ENCODE measurements at regions not wholly inside any gene's neighbourhood (a gene's known extent, or its start where the extent isn't known, plus 50 kb on each side); places are given as distances from the start of the nearest gene placed in this dataset.

DNA sequence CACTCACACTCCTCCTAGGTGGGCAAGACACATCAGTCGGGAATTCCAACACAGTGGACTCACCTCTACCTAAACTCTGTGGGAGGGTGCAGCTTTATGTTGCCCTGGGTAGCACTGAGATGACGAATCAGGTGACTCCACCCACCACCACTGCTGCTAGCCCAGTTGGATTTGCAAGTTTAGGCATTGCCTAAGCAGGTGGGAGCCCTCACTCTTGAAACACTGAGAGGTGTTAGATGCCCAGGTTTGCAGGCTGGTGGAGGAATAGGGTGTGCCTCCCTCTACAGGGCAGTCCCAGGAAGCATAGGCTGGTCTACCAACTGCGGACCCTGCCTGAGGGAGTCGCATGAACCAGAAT lies 708.9 kb downstream of the POM121L12 start (continued):
- TF ChIP-seq, protein P1, sequence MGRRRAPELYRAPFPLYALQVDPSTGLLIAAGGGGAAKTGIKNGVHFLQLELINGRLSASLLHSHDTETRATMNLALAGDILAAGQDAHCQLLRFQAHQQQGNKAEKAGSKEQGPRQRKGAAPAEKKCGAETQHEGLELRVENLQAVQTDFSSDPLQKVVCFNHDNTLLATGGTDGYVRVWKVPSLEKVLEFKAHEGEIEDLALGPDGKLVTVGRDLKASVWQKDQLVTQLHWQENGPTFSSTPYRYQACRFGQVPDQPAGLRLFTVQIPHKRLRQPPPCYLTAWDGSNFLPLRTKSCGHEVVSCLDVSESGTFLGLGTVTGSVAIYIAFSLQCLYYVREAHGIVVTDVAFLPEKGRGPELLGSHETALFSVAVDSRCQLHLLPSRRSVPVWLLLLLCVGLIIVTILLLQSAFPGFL (CRISPR knock-in tag; IDR thresholded peaks at IDR 0.05; ENCODE audit: borderline replicate concordance) = no peak

DNA sequence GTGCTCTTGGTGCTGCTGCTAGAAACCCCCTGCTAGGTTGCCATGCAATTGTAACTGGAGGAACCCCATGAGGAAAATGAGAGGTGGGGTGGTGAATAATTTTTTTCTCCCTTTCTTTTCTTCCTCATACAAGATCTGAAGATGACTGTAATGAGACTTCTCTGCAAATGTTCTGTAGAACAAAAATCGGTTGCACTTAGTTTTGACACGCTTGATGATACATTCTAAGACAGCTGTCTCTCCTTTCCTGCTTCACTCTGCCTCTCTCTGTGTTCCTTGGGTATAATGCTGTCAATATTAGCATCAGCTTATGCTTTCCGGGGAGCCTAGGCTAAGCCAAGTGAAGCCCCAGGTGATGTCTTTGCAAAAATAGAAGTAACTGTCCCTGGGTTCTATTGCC lies 721.5 kb downstream of the POM121L12 start:
- TF ChIP-seq, protein P2, sequence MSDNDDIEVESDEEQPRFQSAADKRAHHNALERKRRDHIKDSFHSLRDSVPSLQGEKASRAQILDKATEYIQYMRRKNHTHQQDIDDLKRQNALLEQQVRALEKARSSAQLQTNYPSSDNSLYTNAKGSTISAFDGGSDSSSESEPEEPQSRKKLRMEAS (CRISPR knock-in tag; IDR thresholded peaks at IDR 0.05) = no peak
- H3K4me3 Mint-ChIP-seq = no peak overlapping the region
- no peaks in the 10 kb centered on the region for H3K36me3 Mint-ChIP-seq
- ChIA-PET POLR2A (no interaction called here), CTCF (no interaction called here)
- ATAC-seq = no peak
- no peaks in the 10 kb centered on the region for H3K9me3 Mint-ChIP-seq
- H3K27ac Mint-ChIP-seq = no peak overlapping the region
- DNase-seq (ENCODE audit: low spot score) = no peak
- no peaks in the 10 kb centered on the region for H3K27me3 Mint-ChIP-seq (ENCODE audit: low read depth)
- peaks cover 5% of the 10 kb centered on the region for H3K4me1 Mint-ChIP-seq

DNA sequence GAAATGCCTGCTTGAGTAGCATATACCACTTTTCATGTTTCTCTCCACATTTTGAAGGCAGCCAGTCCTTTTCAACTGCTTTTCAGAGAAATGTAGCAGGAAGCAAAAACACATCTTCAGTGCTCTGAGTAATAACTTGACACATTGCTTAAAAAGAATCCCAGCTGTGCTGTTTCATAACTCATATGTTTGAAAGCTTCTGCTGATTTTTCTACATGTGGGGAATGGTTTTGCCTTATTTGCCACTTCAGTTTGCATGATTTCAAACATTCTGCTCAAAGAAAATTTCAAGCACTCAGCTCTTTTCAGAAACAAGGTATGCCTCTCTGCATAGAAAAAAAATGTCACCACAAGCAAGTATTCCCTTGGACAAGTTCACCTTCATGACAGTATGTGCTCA lies 732.8 kb downstream of the POM121L12 start:
- H3K9me3 Mint-ChIP-seq = peaks cover 40% of the 10 kb centered on the region
- no peak overlapping the region for H3K27ac Mint-ChIP-seq
- H3K36me3 Mint-ChIP-seq = peaks cover 11% of the 10 kb centered on the region; the same call in 1 of the 2 replicates
- DNase-seq (ENCODE audit: low spot score) = no peak
- no peaks in the 10 kb centered on the region for H3K4me1 Mint-ChIP-seq
- no peak overlapping the region for H3K4me3 Mint-ChIP-seq
- no peaks in the 10 kb centered on the region for H3K27me3 Mint-ChIP-seq (ENCODE audit: low read depth)
- POLR2A ChIA-PET = no interaction called here
- no peak for ATAC-seq
- TF ChIP-seq, protein P3, sequence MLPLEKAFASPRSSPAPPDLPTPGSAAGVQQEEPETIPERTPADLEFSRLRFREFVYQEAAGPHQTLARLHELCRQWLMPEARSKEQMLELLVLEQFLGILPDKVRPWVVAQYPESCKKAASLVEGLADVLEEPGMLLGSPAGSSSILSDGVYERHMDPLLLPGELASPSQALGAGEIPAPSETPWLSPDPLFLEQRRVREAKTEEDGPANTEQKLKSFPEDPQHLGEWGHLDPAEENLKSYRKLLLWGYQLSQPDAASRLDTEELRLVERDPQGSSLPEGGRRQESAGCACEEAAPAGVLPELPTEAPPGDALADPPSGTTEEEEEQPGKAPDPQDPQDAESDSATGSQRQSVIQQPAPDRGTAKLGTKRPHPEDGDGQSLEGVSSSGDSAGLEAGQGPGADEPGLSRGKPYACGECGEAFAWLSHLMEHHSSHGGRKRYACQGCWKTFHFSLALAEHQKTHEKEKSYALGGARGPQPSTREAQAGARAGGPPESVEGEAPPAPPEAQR (CRISPR knock-in tag; IDR thresholded peaks at IDR 0.05) = no peak
- TF ChIP-seq, protein P4, sequence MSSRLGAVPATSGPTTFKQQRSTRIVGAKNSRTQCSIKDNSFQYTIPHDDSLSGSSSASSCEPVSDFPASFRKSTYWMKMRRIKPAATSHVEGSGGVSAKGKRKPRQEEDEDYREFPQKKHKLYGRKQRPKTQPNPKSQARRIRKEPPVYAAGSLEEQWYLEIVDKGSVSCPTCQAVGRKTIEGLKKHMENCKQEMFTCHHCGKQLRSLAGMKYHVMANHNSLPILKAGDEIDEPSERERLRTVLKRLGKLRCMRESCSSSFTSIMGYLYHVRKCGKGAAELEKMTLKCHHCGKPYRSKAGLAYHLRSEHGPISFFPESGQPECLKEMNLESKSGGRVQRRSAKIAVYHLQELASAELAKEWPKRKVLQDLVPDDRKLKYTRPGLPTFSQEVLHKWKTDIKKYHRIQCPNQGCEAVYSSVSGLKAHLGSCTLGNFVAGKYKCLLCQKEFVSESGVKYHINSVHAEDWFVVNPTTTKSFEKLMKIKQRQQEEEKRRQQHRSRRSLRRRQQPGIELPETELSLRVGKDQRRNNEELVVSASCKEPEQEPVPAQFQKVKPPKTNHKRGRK (CRISPR knock-in tag; IDR thresholded peaks at IDR 0.05; ENCODE audit: borderline replicate concordance) = no peak
- TF ChIP-seq ZNF396 (CRISPR knock-in tag; IDR thresholded peaks at IDR 0.05; ENCODE audit: borderline replicate concordance) (no peak), ZNF121 (CRISPR knock-in tag; IDR thresholded peaks at IDR 0.05) (no peak), ETV6 (CRISPR knock-in tag; IDR thresholded peaks at IDR 0.05) (no peak), FOXP1 (CRISPR knock-in tag; IDR thresholded peaks at IDR 0.05; ENCODE audit: borderline replicate concordance) (no peak)
- TF ChIP-seq, protein P5, sequence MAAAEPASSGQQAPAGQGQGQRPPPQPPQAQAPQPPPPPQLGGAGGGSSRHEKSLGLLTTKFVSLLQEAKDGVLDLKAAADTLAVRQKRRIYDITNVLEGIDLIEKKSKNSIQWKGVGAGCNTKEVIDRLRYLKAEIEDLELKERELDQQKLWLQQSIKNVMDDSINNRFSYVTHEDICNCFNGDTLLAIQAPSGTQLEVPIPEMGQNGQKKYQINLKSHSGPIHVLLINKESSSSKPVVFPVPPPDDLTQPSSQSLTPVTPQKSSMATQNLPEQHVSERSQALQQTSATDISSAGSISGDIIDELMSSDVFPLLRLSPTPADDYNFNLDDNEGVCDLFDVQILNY (CRISPR knock-in tag; IDR thresholded peaks at IDR 0.05) = no peak
- TF ChIP-seq, protein P6, sequence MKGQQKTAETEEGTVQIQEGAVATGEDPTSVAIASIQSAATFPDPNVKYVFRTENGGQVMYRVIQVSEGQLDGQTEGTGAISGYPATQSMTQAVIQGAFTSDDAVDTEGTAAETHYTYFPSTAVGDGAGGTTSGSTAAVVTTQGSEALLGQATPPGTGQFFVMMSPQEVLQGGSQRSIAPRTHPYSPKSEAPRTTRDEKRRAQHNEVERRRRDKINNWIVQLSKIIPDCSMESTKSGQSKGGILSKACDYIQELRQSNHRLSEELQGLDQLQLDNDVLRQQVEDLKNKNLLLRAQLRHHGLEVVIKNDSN (CRISPR knock-in tag; IDR thresholded peaks at IDR 0.05) = no peak
- TF ChIP-seq, protein P7, sequence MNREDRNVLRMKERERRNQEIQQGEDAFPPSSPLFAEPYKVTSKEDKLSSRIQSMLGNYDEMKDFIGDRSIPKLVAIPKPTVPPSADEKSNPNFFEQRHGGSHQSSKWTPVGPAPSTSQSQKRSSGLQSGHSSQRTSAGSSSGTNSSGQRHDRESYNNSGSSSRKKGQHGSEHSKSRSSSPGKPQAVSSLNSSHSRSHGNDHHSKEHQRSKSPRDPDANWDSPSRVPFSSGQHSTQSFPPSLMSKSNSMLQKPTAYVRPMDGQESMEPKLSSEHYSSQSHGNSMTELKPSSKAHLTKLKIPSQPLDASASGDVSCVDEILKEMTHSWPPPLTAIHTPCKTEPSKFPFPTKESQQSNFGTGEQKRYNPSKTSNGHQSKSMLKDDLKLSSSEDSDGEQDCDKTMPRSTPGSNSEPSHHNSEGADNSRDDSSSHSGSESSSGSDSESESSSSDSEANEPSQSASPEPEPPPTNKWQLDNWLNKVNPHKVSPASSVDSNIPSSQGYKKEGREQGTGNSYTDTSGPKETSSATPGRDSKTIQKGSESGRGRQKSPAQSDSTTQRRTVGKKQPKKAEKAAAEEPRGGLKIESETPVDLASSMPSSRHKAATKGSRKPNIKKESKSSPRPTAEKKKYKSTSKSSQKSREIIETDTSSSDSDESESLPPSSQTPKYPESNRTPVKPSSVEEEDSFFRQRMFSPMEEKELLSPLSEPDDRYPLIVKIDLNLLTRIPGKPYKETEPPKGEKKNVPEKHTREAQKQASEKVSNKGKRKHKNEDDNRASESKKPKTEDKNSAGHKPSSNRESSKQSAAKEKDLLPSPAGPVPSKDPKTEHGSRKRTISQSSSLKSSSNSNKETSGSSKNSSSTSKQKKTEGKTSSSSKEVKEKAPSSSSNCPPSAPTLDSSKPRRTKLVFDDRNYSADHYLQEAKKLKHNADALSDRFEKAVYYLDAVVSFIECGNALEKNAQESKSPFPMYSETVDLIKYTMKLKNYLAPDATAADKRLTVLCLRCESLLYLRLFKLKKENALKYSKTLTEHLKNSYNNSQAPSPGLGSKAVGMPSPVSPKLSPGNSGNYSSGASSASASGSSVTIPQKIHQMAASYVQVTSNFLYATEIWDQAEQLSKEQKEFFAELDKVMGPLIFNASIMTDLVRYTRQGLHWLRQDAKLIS (CRISPR knock-in tag; IDR thresholded peaks at IDR 0.05; ENCODE audit: borderline replicate concordance) = no peak
- TF ChIP-seq, protein P8, sequence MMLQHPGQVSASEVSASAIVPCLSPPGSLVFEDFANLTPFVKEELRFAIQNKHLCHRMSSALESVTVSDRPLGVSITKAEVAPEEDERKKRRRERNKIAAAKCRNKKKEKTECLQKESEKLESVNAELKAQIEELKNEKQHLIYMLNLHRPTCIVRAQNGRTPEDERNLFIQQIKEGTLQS (CRISPR knock-in tag; conservative IDR thresholded peaks at IDR 0.05) = no peak
- TF ChIP-seq, protein P9, sequence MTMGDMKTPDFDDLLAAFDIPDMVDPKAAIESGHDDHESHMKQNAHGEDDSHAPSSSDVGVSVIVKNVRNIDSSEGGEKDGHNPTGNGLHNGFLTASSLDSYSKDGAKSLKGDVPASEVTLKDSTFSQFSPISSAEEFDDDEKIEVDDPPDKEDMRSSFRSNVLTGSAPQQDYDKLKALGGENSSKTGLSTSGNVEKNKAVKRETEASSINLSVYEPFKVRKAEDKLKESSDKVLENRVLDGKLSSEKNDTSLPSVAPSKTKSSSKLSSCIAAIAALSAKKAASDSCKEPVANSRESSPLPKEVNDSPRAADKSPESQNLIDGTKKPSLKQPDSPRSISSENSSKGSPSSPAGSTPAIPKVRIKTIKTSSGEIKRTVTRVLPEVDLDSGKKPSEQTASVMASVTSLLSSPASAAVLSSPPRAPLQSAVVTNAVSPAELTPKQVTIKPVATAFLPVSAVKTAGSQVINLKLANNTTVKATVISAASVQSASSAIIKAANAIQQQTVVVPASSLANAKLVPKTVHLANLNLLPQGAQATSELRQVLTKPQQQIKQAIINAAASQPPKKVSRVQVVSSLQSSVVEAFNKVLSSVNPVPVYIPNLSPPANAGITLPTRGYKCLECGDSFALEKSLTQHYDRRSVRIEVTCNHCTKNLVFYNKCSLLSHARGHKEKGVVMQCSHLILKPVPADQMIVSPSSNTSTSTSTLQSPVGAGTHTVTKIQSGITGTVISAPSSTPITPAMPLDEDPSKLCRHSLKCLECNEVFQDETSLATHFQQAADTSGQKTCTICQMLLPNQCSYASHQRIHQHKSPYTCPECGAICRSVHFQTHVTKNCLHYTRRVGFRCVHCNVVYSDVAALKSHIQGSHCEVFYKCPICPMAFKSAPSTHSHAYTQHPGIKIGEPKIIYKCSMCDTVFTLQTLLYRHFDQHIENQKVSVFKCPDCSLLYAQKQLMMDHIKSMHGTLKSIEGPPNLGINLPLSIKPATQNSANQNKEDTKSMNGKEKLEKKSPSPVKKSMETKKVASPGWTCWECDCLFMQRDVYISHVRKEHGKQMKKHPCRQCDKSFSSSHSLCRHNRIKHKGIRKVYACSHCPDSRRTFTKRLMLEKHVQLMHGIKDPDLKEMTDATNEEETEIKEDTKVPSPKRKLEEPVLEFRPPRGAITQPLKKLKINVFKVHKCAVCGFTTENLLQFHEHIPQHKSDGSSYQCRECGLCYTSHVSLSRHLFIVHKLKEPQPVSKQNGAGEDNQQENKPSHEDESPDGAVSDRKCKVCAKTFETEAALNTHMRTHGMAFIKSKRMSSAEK (CRISPR knock-in tag; IDR thresholded peaks at IDR 0.05; ENCODE audit: borderline replicate concordance) = no peak
- CTCF ChIA-PET = no interaction called here

Data from WTC11 (cell line).